ENCODE measurements at regions not wholly inside any gene's neighbourhood (a gene's known extent, or its start where the extent isn't known, plus 50 kb on each side); places are given as distances from the start of the nearest gene placed in this dataset.
"Not testable (repeated sequence)": the region's sequence is repeated elsewhere in the genome, so short reads cannot be mapped to it uniquely, and the experiment has no call there.

DNA sequence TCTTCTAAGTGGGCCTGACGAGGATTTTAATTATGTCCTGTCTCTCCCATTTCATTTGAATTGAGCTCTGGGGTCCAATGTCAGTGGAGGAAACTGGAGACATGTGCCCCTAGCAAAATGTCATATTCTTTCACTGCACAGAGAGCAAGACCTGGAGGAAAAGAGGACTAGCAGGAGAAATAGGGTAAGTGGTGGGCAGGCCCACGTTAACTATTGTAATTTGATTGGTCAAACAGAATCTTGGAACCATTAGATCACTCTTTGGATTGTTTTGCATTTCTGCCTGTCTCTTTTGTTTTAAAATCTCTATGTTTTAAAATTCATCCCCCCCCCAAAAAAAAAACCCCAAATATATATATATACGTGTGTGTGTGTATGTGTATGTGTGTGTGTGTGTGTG is 113.9 kb upstream of the PELI2 start:
- intact Hi-C loops (cut with DNase I): no loop called here
- no peak for DNase-seq (ENCODE audit: low spot score)

DNA sequence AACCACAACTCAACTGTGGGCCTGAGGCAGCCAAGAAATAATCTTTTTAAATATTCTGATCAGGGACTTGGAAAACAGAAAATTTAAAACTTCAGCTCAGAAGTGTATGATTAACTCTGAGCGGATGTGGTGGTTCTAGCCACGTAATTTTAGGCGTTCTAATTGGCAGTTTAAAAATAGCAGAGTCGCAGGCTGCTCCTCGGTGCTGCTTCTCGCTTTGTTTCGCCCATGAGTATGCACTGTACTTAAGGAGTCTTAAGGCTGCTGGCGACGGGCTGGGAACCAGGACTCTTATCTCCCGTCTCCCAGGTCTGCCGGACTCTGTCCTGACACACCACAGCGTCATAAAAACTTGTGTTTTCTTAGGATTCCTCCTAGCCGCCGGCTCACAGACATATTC is 113.4 kb upstream of the PELI2 start:
- no peak for DNase-seq (ENCODE audit: low spot score)
- intact Hi-C loops (cut with DNase I): no loop called here

DNA sequence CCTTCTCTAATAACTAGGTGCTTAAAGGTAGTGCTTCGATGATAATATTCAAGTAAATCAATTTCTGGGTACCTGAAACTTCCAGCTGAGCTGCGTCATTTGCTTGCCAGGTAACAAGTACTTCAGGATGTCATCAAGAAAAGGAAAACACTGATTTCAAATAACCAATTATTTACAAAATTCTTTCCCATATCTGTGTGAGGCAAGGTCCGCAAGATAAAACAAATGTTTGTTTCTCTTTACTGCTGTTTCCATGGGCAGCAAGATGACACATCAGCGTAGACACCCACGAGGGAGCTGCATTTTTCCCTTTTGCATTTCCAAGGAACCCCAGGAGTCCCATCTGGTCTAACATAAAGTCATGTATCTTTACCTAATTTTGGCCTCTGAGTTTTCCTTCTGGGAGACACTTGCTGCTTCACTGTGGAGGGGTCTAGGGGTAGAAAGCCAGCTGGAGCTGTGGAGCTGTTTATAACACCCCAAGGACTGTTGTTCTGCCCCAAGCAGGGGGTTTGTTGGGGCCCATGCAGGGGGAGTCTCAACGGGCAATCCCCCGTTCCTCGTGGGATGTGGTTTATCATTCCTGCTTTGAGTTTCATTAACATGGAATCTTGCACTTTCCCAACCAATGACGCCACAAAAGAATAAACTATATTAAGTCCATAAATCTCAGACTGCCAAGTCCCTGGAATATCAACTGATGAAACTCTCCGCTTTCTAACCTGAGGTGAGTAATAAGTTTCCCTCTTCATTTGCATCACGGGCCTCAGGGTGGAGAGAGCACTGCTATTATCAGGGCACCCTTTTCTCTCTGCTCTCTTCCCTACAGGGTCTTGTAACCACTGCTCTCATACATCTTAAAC is 112.8 kb upstream of the PELI2 start:
- intact Hi-C loops (cut with DNase I): no loop called here
- no peak for DNase-seq (ENCODE audit: low spot score)

DNA sequence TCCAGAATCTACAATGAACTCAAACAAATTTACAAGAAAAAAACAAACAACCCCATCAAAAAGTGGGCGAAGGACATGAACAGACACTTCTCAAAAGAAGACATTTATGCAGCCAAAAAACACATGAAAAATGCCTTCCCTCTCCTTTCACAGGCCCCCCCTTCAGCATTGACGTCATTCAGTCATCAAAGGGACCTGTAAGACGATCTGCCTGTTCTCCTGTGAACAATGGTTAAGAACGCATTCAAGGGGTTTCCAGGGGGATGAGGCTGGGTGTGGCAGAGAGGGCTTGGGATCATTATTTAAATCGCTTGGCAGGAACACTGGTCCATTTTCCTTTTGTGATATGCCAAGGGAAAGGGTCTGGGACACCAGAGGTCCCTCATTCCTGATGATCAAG is 110.7 kb upstream of the PELI2 start:
- intact Hi-C loops (cut with DNase I): not testable (repeated sequence)

DNA sequence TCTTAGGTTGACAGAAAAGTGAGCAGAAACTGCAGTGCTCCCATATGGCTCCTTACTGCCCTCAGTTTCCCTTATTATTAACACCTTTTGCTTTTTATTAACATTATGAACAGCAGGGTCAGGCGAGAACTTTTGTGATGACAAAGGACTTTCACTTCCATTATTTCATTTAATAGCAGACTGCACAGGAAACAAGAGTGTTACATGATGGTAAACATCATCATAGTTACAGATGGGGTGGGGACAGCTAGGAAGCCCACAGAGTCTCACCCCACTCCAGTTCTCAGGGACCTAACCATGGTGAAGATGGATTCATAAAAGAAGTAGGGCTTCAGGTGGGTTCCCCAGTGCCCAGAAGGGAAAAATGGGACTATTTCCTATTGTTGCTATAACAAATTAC is 110.1 kb upstream of the PELI2 start:
- DNase-seq (ENCODE audit: low spot score): no peak
- intact Hi-C loops (cut with DNase I): no loop called here

More for the DNA sequence above, 110.7 kb upstream of the PELI2 start:
- not testable (repeated sequence) for DNase-seq (ENCODE audit: low spot score)

DNA sequence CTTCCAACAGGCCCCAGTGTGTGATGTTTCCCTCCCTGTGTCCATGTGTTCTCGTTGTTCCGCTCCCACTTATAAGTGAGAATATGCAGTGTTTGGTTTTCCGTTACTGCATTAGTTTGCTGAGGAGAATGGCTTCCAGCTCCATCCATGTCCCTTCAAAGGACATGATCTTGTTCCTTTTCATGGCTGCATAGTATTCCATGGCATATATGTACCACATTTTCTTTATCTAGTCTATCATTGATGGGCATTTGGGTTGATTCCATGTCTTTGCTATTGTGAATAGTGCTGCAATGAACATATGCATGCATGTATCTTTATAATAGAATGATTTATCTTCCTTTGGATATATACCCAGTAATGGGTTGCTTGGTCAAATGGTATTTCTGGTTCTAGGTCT is 109.5 kb upstream of the PELI2 start:
- intact Hi-C loops (cut with DNase I); DNase-seq (ENCODE audit: low spot score): not testable (repeated sequence)

DNA sequence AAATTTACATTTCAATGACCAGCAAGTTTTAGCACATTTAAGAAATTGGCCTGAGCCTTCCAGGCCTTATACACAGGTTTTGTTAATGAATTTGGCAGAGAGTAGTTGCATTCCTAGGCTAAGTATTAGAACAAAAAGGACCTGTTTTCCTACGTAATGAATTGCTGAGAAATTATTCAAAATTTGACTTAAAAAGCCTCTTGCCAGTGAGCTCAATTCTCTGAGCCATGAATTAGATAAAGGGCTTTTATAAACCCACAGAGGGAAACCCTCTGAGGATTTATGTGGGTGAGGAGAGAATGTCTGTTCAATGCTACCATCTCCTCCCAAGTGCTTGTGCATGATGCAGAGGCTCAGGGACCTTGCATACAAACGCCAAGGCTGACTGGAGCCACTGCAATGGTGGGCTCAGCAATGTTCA is 94.5 kb upstream of the PELI2 start:
- intact Hi-C loops (cut with DNase I): no loop called here
- DNase-seq (ENCODE audit: low spot score): no peak

DNA sequence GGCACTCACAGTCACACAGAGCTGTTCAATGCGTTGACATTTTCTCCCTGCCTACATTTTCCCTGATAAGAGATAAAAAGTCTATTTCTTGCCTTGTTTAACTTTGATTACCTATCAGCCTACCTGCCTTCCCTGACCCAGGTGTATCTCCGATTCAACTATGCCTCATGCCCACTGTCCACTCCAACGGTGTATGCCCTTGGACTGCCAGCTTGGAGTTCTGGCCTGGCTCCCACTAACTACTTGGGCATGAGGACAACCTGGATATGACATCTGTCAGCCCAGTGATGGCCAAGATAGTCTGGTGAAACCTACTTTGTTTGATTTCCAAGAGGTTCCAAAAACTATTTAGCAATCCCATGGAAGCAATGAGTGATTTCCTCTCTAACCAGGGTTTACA is 93.0 kb upstream of the PELI2 start:
- DNase-seq (ENCODE audit: low spot score): no peak

DNA sequence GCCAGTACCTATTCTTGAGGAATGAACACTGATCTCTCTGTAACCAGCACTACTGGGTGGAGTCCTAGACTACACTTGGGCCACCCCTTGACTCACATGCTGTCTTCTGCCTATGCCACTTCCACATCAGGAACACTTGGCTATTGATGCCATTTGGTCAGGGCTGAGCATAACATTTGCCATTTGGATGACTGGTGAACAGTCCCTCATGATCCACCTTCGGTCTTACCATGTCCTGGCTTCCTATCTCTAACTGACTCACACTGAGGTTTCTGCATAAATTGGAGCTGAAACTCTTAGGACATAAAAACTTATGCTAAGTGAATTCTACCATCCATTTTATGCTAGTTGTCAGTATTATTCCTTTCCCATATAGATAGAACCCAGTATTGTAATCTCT is 91.7 kb upstream of the PELI2 start:
- no peak for DNase-seq (ENCODE audit: low spot score)
- intact Hi-C loops (cut with DNase I): no loop called here

More for the DNA sequence above, 93.0 kb upstream of the PELI2 start:
- intact Hi-C loops (cut with DNase I): no loop called here

DNA sequence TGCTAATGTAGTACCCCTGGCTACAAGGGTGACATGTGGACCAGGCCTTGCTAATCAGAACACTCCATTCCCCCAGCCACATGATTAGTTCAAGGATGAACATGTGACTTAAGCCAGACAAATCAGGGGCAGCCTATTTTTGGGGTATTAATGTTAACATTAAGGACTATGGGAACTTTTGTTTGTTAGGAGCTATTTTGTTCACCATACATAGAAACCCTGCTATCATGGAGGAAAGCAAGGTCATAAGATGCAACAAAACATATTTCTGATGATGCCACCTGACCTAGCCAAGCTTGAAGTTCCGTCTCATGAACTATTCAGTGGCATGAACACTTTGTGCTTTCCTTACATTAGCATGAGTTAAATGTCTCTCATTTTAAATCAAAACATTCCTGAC is 90.8 kb upstream of the PELI2 start:
- intact Hi-C loops (cut with DNase I): no loop called here
- no peak for DNase-seq (ENCODE audit: low spot score)

DNA sequence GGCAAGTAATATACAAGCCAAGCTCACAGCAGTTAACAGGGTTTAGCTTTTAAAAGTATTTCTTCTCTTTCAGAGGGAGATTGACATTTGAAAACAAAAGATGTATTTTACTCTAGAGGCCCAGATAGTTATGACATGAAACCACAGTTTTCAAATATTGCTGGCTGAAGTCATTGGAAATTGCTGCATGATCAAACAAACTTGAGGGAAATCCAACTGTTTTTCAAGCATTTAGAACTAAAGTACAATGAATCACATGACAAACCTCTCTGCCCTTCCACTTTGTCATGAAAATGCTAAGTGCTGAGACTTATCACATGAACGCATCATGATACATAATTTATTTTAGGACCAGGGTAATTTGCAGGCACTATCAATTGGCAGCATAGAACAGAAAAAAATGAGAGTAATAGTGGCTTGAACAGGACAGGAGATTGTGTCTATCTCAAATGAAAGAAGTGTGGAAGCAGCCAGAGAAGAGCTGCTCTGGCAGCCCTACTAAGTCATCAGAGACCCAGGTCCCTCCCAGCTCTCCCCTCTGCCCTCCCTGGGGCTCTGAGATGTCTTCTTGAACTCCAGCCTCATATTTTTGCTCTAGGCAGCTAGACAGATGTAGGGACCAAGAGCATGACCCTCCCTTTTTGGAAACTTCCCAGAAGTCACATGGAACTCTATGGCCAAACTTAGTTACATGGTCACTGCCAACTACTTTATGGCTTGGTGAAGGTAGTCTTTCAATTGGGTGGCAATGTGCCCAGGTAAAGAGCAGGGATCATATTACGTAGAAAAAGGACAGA is 90.1 kb upstream of the PELI2 start:
- intact Hi-C loops (cut with DNase I): no loop called here
- no peak for DNase-seq (ENCODE audit: low spot score)

DNA sequence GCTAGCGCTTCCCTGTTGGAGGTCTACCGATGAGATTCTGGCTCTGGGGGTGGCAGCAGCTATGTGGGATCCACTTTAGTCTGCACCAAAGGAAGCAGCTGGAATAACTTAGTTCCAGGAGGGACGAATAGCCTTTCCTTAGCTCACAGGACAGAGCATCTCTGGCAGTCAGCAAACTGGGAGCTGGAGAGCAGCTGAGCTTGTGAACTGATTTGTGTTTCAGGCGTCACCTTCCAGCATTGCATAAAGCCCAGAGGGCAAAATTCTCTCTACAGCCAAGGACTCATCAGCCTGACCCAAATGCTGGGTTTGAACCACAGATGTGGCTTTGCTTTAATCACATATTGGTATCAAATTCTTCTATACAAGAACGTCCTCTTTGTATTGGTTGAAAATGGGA is 81.9 kb upstream of the PELI2 start:
- DNase-seq (ENCODE audit: low spot score): no peak
- intact Hi-C loops (cut with DNase I): no loop called here

DNA sequence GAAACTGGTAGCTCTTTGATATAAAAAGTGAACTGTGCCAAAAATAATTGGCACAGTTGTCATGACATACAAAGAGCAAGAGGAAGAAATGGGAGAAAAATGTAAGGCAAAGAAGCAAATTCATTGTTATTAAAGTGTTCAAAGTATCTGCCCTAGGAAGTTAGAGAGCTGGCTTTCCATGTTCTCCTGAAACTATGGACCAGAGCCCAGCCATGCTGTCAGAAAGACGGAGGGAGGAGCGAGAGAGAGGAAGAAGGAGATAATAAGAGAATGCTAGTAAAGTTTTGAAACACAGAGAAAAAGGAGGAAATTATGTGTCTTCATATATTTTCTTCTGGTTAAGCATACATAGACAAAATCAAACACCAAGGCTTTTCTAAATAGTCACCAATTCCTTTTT is 78.1 kb upstream of the PELI2 start:
- no peak for DNase-seq (ENCODE audit: low spot score)
- intact Hi-C loops (cut with DNase I): no loop called here

DNA sequence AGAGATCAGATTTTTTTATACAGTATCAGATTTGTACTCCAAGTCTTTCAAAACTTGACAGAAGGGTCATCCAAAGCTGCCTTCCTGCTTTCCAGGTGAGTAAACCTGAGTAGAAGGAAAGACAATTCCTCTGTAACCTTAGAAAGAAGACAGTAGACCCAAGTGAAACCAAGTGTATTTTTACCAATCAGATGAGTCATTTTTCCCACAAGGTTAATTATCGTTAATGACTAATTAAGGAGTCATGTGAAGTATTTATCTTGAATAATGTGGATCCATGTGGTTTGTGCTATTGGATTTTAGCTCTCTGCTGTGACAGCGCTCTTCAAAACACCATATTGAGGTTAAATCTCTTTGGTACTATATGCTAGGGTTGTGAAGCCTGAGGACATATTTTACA is 74.0 kb upstream of the PELI2 start:
- intact Hi-C loops (cut with DNase I): no loop called here
- no peak for DNase-seq (ENCODE audit: low spot score)

DNA sequence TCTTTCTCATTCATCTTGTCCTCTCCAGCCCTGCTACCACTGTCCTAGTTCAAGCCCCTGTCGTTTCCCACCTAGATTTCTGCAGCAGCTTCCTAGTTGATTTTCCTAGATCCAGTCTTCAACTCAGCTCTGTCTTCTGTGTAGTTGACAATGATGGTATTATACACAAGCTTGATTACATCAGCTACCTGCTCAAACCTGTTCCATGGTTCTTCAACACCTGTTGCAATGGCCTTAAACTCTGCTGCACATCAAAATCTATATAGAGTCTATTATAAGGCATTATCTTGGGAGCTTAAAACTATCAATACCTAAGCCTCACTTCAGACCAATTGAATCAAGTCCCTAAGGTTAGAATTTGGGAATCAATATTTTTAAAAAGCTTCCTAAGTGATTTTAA is 71.7 kb upstream of the PELI2 start:
- intact Hi-C loops (cut with DNase I): no loop called here
- DNase-seq (ENCODE audit: low spot score): no peak

DNA sequence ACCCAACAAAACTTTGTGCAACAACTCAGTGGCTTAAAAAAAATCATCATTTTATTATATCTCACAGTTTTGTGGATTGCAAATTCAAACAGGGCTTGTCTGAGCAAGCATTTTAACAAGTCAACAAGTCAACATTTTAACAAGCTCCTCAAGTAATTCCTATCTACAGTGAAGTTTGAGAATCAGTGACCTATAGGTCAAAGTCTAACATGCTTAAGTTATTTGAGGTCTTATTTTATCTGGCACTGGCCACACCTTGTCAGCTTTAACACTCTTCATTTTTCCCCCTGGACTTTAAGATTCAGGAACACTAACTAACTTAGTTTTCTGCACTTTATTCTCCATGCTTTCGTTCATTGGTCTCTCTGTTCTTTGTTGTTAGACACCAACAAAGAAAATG is 71.2 kb upstream of the PELI2 start:
- no peak for DNase-seq (ENCODE audit: low spot score)
- intact Hi-C loops (cut with DNase I): no loop called here

DNA sequence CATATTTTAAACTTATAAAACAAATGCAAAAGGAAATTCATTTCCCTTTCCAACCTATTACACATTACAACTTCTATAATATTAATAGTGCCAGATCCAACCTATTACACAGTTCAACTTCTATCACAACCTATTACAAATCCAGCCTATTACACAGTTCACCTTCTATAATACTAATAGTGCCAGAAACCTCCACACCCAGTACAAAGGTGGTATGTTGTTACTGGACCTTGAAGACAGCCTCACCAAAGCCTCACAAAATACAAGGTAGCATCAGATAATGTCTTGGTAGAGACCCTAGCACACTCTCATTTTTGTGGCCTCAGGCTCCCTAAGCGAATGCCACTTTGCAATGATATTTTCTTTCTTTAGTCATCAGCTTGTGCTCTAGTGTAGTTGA is 68.7 kb upstream of the PELI2 start:
- DNase-seq (ENCODE audit: low spot score): no peak
- intact Hi-C loops (cut with DNase I): no loop called here

DNA sequence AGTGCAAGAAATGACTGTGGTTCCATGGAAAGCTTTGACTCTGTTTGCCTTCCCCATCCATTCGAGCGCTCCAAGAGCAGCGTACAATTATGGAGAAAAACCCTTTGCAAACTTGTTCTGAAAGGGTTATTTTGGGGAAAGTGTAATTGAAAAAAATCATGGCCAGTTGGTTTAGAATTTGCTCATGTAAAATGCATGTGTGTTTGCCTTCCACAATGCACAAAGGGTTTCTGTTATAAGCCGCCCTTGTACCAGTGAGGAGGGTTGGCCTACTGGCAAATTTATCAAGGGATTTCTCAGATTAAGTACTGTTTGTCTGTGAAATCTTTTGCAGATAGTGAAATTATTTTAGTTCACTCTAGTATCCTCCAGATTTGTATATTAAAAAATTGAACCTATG is 62.7 kb upstream of the PELI2 start:
- intact Hi-C loops (cut with DNase I): no loop called here
- DNase-seq (ENCODE audit: low spot score): no peak

DNA sequence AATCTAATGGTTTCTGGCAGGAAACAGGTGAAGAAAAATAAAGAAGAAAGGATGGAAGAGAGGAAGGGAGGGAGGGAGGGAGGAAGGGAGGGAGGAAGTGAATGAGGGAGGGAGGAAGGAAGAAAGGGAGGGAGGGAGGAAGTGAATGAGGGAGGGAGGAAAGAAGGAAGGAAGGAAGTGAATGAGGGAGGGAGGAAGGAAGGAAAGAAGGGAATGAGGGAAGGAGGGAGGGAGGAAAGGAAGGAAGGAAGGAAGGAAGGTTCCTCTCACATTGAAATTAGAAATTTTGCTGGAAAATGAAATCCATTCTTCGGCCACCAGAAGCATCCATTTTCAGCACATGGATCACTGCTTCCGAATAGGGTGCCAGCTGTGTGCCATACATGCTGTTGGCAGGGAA is 62.2 kb upstream of the PELI2 start:
- DNase-seq (ENCODE audit: low spot score): no peak
- intact Hi-C loops (cut with DNase I): no loop called here

DNA sequence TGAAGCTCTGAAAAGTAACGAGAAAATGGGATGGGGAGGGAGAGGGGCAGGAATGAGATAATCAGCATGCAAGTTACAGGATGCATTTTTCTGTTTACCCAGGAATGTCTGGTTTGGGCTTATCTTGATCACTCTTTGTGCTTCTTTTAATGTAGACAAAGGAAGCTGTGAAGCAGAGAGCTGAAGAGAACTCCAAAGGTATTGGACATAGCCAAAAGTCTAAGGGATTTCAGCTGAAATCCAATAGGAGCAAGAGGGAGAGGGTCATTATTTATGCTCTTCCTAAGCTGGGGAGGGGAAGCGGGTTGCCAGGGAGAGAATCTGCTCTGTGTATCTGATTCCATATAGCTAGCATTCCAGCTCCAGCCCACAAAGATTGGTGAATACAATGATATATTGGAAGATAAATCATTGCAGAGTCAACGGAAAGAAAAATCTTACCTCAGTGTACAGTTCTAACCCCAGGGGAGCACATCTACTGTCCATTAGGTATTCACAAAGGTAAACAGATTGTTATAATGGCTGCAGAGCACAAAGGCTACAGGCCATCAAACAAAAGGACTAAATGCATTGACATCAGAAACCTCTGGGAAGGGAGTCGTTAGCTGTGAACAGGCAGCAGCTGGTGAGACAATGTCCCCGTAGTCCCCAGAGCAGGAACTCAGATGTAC is 61.0 kb upstream of the PELI2 start:
- intact Hi-C loops (cut with DNase I): no loop called here
- no peak for DNase-seq (ENCODE audit: low spot score)

DNA sequence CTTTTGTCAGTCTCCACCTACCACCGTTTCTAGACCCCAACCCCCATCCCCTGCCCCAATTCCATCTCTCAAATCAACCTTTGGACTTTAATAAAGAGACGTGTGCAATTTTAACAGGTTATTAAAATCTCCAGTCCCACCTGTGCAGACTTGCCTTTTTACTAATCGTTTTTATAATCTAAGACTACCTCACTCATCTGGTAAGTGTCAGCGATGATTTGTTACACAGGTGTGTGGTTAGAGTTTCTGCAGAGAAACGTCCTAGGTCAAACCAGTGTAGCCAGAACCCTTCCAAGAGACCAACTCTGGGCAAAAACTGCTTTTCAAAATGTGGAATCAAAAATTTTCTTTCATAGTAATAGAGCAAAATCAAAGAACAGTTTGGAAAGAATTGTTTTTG is 60.4 kb upstream of the PELI2 start:
- intact Hi-C loops (cut with DNase I): no loop called here
- DNase-seq (ENCODE audit: low spot score): no peak
